Choroid plexus epithelial cell (primary cell): ENCODE measurements at regions not wholly inside any gene's neighbourhood (a gene's known extent, or its start where the extent isn't known, plus 50 kb on each side); places are given as distances from the start of the nearest gene placed in this dataset.

Experiments
- DNase-seq: peaks from one replicate; pipeline ENCODE4 v3.0.0-alpha.2; 2010; ENCODE audit warnings: low read depth
- H3K4me3 ChIP-seq: 2 replicates; pipeline ENCODE4 v1.5.1; 2011; ENCODE audit warnings: low read depth, mild to moderate bottlenecking, control low read depth, low read length, moderate library complexity
- TF ChIP-seq, protein P1 (sequence below): conservative IDR thresholded peaks from 2 replicates; pipeline ENCODE4 v1.5.1; 2011; ENCODE audit warnings: low read depth, mild to moderate bottlenecking, control low read depth, inconsistent platforms, low read length, moderate library complexity

DNA sequence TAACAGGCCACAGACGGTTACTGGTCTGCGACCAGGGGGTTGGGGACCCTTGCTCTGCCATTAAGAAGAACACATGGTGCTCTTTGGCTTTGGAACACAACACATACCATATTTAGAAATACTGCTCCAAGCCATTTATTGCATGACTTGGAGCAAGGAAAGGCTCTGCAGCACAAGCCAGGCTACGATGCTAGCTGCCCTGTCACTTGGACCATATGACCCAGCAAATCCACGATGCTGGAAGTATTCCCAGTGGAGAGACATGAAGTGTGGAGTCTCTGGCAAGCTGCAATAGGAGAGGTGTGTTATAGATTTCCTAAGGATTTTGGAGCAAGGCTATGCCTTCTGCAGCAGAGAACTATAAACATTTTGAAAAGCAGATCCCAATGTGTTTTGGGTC is 171.2 kb downstream of the HAUS1 start:
- DNase-seq = no peak
- TF ChIP-seq, protein P1, sequence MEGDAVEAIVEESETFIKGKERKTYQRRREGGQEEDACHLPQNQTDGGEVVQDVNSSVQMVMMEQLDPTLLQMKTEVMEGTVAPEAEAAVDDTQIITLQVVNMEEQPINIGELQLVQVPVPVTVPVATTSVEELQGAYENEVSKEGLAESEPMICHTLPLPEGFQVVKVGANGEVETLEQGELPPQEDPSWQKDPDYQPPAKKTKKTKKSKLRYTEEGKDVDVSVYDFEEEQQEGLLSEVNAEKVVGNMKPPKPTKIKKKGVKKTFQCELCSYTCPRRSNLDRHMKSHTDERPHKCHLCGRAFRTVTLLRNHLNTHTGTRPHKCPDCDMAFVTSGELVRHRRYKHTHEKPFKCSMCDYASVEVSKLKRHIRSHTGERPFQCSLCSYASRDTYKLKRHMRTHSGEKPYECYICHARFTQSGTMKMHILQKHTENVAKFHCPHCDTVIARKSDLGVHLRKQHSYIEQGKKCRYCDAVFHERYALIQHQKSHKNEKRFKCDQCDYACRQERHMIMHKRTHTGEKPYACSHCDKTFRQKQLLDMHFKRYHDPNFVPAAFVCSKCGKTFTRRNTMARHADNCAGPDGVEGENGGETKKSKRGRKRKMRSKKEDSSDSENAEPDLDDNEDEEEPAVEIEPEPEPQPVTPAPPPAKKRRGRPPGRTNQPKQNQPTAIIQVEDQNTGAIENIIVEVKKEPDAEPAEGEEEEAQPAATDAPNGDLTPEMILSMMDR = no peak
- no peak overlapping the region for H3K4me3 ChIP-seq

DNA sequence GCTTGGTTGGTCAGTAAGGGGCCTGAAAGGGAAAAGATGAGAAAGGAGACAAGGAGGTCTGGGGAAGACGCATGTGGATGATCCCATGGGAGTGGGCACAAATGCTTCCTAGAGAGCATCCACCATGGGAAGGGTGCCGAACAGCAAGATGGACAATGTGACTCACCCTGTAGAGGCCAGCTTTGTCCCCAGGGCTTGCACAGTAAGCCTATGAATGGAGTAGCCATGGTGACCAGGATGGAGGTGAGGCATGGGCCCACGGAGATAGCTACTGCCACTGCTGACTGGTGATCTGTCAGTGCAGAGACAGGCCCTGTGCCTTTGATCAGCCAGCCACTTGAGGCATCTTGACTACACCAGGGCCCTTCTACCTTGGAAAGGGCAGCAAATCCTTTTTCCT is 172.6 kb downstream of the HAUS1 start:
- no peak overlapping the region for H3K4me3 ChIP-seq
- TF ChIP-seq, protein P1 = no peak
- no peak for DNase-seq

DNA sequence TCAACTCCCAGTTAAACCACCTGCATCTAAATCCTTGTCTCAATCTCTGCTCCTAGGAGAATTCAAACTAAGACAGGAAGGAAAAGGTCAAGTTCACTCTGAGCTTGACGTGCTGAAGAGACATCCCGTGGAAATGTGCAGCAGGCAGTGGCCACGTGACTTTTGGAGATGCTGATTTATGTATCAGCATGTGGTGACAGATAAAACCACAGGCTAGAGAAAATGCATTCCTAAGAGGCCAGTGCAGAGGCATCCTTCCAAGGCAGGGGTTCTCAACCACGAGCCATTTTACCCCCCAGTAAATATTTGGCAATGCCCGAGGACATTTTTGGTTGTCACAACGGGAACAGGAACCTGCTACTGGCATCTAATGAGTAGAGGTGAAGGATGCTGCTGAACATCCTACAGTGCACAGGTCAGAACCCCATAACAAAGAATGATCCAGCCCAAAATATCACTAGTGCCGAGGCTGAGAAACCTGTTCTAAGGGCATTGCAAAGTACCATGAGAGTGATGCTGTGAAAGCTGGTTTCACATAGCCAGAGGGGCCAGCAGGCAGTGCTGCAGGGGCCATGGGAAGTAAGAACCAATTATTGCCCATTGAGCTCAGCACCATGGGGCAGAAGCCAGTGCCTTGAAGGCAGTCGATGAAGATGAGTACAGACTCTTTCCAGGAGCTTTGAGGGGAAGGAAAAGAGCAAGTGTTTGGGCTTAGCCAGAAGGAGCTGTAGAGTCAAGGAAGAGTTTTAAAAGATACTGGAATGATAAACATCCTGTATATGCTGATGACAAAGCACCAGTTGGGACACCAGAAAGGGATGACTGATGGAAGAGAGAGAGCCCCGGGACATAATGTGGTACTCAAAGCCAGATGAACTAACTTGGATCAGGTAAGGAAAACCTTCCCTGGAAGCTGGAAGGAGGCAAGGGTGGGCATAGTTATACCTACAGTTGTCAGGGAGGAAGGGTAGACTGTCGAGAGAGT is 174.6 kb downstream of the HAUS1 start:
- H3K4me3 ChIP-seq = no peak overlapping the region
- TF ChIP-seq, protein P1 = no peak
- peak; percentile 93 for DNase-seq

DNA sequence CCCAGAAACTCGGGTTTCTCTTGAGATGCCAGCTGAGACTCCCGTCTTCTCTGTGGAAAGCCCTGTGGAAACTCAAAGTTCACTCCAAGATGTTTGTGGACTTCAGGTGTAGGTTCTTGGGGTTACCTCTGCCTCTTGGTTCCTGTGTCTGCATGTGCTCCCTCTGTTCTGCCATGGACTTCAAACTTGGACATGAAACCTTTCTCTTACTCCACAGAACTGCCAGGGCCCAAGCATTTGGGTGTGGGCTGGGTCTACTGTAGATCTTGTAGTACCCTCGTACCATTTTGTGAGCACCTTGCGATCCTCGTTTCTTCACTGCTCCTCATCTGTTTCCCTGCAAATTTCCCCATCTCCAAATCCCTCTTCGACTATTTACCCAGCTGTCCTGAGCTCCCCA is 175.5 kb downstream of the HAUS1 start:
- no peak for DNase-seq
- TF ChIP-seq, protein P1 = no peak

DNA sequence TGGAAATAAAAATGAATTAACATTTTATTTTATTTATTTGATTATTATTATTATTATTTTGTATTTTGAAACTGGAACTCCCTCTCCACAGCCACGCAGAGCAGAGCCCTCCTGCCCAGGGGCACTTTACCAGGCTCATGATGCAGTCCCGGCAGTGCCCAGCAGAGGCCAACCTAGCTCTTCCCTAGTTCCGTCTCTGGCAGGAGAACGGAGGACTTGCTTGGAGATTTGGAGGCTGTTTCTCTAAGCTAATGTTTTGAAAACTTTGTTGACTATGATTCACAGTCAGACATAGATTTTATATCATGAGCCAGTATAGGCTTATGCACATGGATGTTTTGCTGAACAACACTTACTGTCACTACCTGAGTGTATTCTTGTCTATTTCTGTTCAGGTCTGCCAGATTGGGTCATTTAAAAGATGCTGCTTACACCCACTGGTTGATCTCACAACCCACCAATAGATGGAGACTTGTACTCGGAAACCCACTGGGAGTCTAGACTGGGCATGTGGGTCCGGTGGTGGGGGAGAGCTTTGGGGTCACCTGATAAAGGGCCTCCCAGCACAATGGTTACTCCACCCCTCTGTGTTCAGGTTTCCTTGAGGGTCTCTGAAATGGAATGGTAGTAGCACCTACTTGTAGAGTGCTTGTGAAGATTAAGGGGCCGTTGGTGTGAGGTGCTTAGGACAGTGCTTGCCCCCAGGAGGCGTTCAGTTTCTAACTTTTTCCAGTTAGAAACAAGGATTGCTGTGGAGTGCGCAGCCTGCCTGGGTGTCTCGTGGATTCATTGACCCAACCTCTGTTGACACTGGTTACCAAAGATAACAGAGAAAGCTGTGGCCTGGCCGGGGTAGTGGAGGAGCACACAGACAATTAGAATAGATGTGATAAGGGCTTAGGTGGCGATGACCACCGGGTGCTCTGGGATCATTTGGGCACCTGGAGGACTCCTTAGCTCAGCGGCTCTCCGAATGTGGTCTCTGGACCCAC is 177.3 kb downstream of the HAUS1 start:
- H3K4me3 ChIP-seq = no peak overlapping the region
- TF ChIP-seq, protein P1 = peak; percentile 92
- peak; percentile 90 for DNase-seq

More for the DNA sequence above, 175.5 kb downstream of the HAUS1 start:
- H3K4me3 ChIP-seq = no peak overlapping the region

DNA sequence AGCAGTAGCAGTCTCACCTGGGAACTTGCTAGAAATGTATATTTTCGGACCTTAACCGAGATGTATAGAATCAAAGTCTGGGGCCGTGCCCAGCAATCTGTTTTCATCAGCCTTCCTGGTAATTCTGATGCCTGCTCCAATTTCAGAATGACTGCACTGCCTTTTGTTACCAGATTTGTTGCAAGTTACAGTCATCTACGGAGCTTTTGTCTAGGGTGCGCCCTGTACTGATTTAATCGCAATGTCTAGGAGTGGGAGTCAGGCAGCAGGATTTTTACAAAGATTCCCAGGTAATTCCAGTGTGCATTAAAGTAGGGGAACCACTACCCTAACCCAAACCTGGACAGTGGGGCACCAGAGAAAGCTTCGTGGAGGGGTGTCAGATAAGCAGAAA is 178.0 kb downstream of the HAUS1 start:
- H3K4me3 ChIP-seq = no peak overlapping the region
- no peak for DNase-seq
- TF ChIP-seq, protein P1 = no peak
